IPS DF 6.9 (cell line): ENCODE measurements at regions not wholly inside any gene's neighbourhood (a gene's known extent, or its start where the extent isn't known, plus 50 kb on each side); places are given as distances from the start of the nearest gene placed in this dataset.

Source experiments
- DNase-seq: peaks from one replicate; pipeline ENCODE4 v3.0.0-alpha.2; 2013; ENCODE audit warnings: low read depth, low spot score
- H3K27ac ChIP-seq: one replicate; pipeline ENCODE4 v1.5.1; 2013; ENCODE audit warnings: low read length, control low read depth
- H3K27me3 ChIP-seq: 2 replicates; pipeline ENCODE4 v1.6.1; 2013; ENCODE audit warnings: mild to moderate bottlenecking, low read length; ENCODE audit not compliant: control insufficient read depth, insufficient read depth
- H3K36me3 ChIP-seq: 2 replicates; pipeline ENCODE4 v1.6.1; 2013; ENCODE audit warnings: low read length; ENCODE audit not compliant: control insufficient read depth, insufficient read depth
- H3K4me1 ChIP-seq: 2 replicates; pipeline ENCODE4 v1.6.1; 2013; ENCODE audit warnings: low read length; ENCODE audit not compliant: control insufficient read depth, insufficient read depth
- H3K4me3 ChIP-seq: 2 replicates; pipeline ENCODE4 v1.5.1; 2013; ENCODE audit warnings: mild to moderate bottlenecking, low read length
- H3K9me3 ChIP-seq: 2 replicates; pipeline ENCODE4 v1.6.1; 2013; ENCODE audit warnings: low read length, inconsistent platforms; ENCODE audit not compliant: control insufficient read depth, insufficient read depth
- WGBS: extraction: QIAGEN DNeasy Blood & Tissue Kit; methylation state at CpG from one replicate; pipeline ENCODE4 v1.1.7; 2013; ENCODE audit warnings: mixed read lengths, missing lambda C conversion rate; ENCODE audit not compliant: insufficient read length, insufficient coverage; 5-methylcytosine and 5-hydroxymethylcytosine counted together

GRCh38 chr9:92176068-92176799, 61.0 kb upstream of the SPTLC1 start:
- peak; percentile 22 for DNase-seq
- H3K27me3 ChIP-seq: no peaks in the 10 kb centered on the region
- no peaks in the 10 kb centered on the region for H3K9me3 ChIP-seq
- no peaks in the 10 kb centered on the region for H3K36me3 ChIP-seq
- no peak overlapping the region for H3K4me3 ChIP-seq
- no peak overlapping the region for H3K27ac ChIP-seq
- H3K4me1 ChIP-seq: no peaks in the 10 kb centered on the region
- WGBS: no CpG with 5 or more reads among the region's 9 CpGs

- DNase-seq: no peak
- H3K36me3 ChIP-seq: no peaks in the 10 kb centered on the region
- no peak overlapping the region for H3K4me3 ChIP-seq
- H3K27me3 ChIP-seq: no peaks in the 10 kb centered on the region
- no CpG with 5 or more reads among the region's 2 CpGs for WGBS
- no peaks in the 10 kb centered on the region for H3K4me1 ChIP-seq
- H3K9me3 ChIP-seq: no peaks in the 10 kb centered on the region
- no peak overlapping the region for H3K27ac ChIP-seq
Observed at GRCh38 chr9:92175441-92175840, 60.2 kb upstream of the SPTLC1 start.

GRCh38 chr9:92173318-92173717, 58.1 kb upstream of the SPTLC1 start:
- H3K27ac ChIP-seq: no peak overlapping the region
- DNase-seq: no peak
- no peak overlapping the region for H3K4me3 ChIP-seq
- no peaks in the 10 kb centered on the region for H3K36me3 ChIP-seq
- WGBS: no CpG with 5 or more reads among the region's 7 CpGs
- H3K27me3 ChIP-seq: no peaks in the 10 kb centered on the region
- H3K4me1 ChIP-seq: no peaks in the 10 kb centered on the region
- no peaks in the 10 kb centered on the region for H3K9me3 ChIP-seq

- no peaks in the 10 kb centered on the region for H3K9me3 ChIP-seq
- H3K4me1 ChIP-seq: no peaks in the 10 kb centered on the region
- DNase-seq: no peak
- H3K36me3 ChIP-seq: no peaks in the 10 kb centered on the region
- no CpG with 5 or more reads among the region's 9 CpGs for WGBS
- no peak overlapping the region for H3K27ac ChIP-seq
- H3K4me3 ChIP-seq: no peak overlapping the region
- H3K27me3 ChIP-seq: no peaks in the 10 kb centered on the region
Observed at GRCh38 chr9:92171822-92172221, 56.6 kb upstream of the SPTLC1 start.

GRCh38 chr9:92171281-92171680, 56.1 kb upstream of the SPTLC1 start:
- H3K27ac ChIP-seq: no peak overlapping the region
- no peak for DNase-seq
- no peak overlapping the region for H3K4me3 ChIP-seq
- no peaks in the 10 kb centered on the region for H3K36me3 ChIP-seq
- H3K4me1 ChIP-seq: no peaks in the 10 kb centered on the region
- H3K27me3 ChIP-seq: no peaks in the 10 kb centered on the region
- no CpG with 5 or more reads among the region's 3 CpGs for WGBS
- H3K9me3 ChIP-seq: no peaks in the 10 kb centered on the region

GRCh38 chr9:92170848-92171247, 55.6 kb upstream of the SPTLC1 start:
- H3K4me3 ChIP-seq: no peak overlapping the region
- no peaks in the 10 kb centered on the region for H3K9me3 ChIP-seq
- no CpG with 5 or more reads among the region's 9 CpGs for WGBS
- H3K36me3 ChIP-seq: no peaks in the 10 kb centered on the region
- no peak overlapping the region for H3K27ac ChIP-seq
- no peaks in the 10 kb centered on the region for H3K4me1 ChIP-seq
- DNase-seq: no peak
- no peaks in the 10 kb centered on the region for H3K27me3 ChIP-seq

- no peak overlapping the region for H3K27ac ChIP-seq
- WGBS: no CpG with 5 or more reads among the region's 2 CpGs
- no peak for DNase-seq
Observed at GRCh38 chr9:92165484-92165883, 50.3 kb upstream of the SPTLC1 start.

More at GRCh38 chr9:92165484-92165883, 50.3 kb upstream of the SPTLC1 start:
- Histone ChIP-seq H3K9me3 (no peaks in the 10 kb centered on the region), H3K4me3 (no peak overlapping the region), H3K4me1 (no peaks in the 10 kb centered on the region), H3K36me3 (peaks cover 2% of the 10 kb centered on the region; the same call in 1 of the 2 replicates), H3K27me3 (no peaks in the 10 kb centered on the region)
